ENCODE measurements at regions not wholly inside any gene's neighbourhood (a gene's known extent, or its start where the extent isn't known, plus 50 kb on each side); places are given as distances from the start of the nearest gene placed in this dataset.
"Not testable (repeated sequence)": the region's sequence is repeated elsewhere in the genome, so short reads cannot be mapped to it uniquely, and the experiment has no call there.

- Histone ChIP-seq H3K9me3 (no peaks in the 10 kb centered on the region), H3K4me1 (no peaks in the 10 kb centered on the region), H3K27ac (no peak overlapping the region), H3K36me3 (no peaks in the 10 kb centered on the region), H3K27me3 (peaks cover 8% of the 10 kb centered on the region), H3K4me3 (no peak overlapping the region)
- whole genome bisulfite sequencing, 2 donors (ENCODE audit: low coverage in 1 of 2): 81 to 97% methylated on average over 3 to 7 of the region's 8 CpGs
- no peak for TF ChIP-seq POLR2A (IDR thresholded peaks at IDR 0.05)
- TF ChIP-seq POLR2AphosphoS5 (IDR thresholded peaks at IDR 0.05): no peak
- TF ChIP-seq CTCF (IDR thresholded peaks at IDR 0.05): no peak
- no peak for TF ChIP-seq EP300 (IDR thresholded peaks at IDR 0.05)
- no peak for ATAC-seq
These were observed 1005.5 kb downstream of the VRK1 start for GRCh38 chr14:97802430-97803373.

- H3K4me3 ChIP-seq: no peak overlapping the region
- no peak for ATAC-seq
- no peak overlapping the region for H3K27ac ChIP-seq
- peaks cover 12% of the 10 kb centered on the region for H3K27me3 ChIP-seq
- H3K9me3 ChIP-seq: no peaks in the 10 kb centered on the region
- H3K36me3 ChIP-seq: no peaks in the 10 kb centered on the region
- no peaks in the 10 kb centered on the region for H3K4me1 ChIP-seq
- WGBS, 2 donors (ENCODE audit: low coverage in 1 of 2): 83% methylated on average over 2 of the region's 2 CpGs; no CpG with 5 or more reads in 1 of the 2 donors
- no peak for TF ChIP-seq POLR2A (IDR thresholded peaks at IDR 0.05)
- no peak for TF ChIP-seq EP300 (IDR thresholded peaks at IDR 0.05)
These were observed 1006.9 kb downstream of the VRK1 start for GRCh38 chr14:97804056-97804455.

DNA sequence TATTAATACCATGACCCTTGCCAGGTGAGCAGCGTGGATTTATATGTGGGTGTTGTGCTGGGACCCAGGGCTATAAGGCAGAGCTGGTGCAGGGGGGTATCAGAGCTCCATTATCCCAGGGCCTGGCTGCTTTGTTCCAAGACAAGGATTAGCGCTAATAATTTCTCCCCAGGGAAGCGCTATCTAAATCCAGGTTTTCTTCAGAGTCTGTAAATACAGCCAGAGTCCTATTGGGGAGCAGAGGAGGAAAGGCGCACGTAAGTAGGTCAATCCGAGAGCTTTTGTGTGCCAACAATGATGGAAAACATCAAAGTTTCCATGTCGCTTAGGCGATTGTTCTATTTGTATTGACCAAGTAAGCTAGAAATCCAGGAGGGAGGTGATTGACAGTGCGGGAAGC is 1009.7 kb downstream of the VRK1 start:
- Histone ChIP-seq H3K9me3 (no peaks in the 10 kb centered on the region), H3K27ac (no peak overlapping the region), H3K4me3 (no peak overlapping the region), H3K27me3 (peaks cover 7% of the 10 kb centered on the region), H3K4me1 (no peaks in the 10 kb centered on the region), H3K36me3 (no peaks in the 10 kb centered on the region)
- ATAC-seq: no peak
- no peak for TF ChIP-seq POLR2AphosphoS5 (IDR thresholded peaks at IDR 0.05)
- TF ChIP-seq CTCF (IDR thresholded peaks at IDR 0.05): no peak
- TF ChIP-seq EP300 (IDR thresholded peaks at IDR 0.05): no peak
- no peak for TF ChIP-seq POLR2A (IDR thresholded peaks at IDR 0.05)
- 81 to 88% methylated on average over 5 to 9 of the region's 9 CpGs for WGBS, 2 donors (ENCODE audit: low coverage in 1 of 2)

DNA sequence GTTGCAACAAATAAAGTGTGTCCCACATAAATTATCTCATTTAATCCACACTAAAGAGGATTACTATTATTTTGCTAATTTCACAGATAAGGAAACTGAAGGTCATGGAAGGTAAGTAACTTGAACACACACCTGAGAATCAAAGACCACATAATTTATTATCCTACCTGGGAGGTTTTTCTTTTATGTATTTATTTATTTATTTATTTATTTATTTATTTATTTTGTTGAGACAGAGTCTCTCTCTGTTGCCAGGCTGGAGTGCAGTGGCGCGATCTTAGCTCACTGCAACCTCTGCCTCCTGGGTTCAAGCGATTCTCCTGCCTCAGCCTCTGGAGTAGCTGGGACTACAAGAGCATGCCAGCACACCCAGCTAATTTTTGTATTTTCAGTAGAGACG is 1011.4 kb downstream of the VRK1 start:
- ATAC-seq: not testable (repeated sequence)

DNA sequence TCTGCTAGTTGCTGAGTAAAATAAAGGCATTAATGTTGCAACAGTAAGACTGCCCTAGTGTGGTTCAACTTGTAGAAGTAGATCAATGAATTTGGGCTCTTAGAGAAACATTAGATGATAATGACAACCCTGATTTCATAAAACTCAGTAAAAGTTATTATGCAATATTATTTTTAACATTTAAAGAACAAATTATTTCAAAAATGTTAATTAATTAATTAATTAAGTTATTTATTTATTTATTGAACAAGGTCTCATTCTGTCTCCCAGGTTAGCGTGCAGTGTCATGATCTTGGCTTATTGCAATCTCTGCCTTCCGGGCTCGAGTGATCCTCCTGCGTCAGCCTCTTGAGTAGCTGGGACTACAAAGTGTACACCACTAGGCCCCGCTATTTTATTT is 1016.4 kb downstream of the VRK1 start:
- ATAC-seq: no peak
- Histone ChIP-seq H3K27me3 (peaks cover 7% of the 10 kb centered on the region), H3K9me3 (no peaks in the 10 kb centered on the region), H3K36me3 (no peaks in the 10 kb centered on the region), H3K4me1 (no peaks in the 10 kb centered on the region), H3K4me3 (no peak overlapping the region), H3K27ac (no peak overlapping the region)
- WGBS, 2 donors (ENCODE audit: low coverage in 1 of 2): 92 to 95% methylated on average over 5 of the region's 5 CpGs
- TF ChIP-seq POLR2AphosphoS5 (IDR thresholded peaks at IDR 0.05): no peak
- TF ChIP-seq POLR2A (IDR thresholded peaks at IDR 0.05): no peak
- no peak for TF ChIP-seq CTCF (IDR thresholded peaks at IDR 0.05)
- TF ChIP-seq EP300 (IDR thresholded peaks at IDR 0.05): no peak

More for the DNA sequence above, 1011.4 kb downstream of the VRK1 start:
- not testable (repeated sequence) for H3K4me1 ChIP-seq, H3K4me3 ChIP-seq, H3K27ac ChIP-seq, H3K27me3 ChIP-seq, H3K9me3 ChIP-seq, H3K36me3 ChIP-seq
- WGBS, 2 donors (ENCODE audit: low coverage in 1 of 2): 94 to 100% methylated on average over 3 to 4 of the region's 4 CpGs

- Histone ChIP-seq H3K4me3 (no peak overlapping the region), H3K4me1 (no peaks in the 10 kb centered on the region), H3K27ac (no peak overlapping the region), H3K27me3 (no peaks in the 10 kb centered on the region), H3K36me3 (no peaks in the 10 kb centered on the region), H3K9me3 (no peaks in the 10 kb centered on the region)
- ATAC-seq: no peak
- TF ChIP-seq CTCF (IDR thresholded peaks at IDR 0.05) (no peak), POLR2AphosphoS5 (IDR thresholded peaks at IDR 0.05) (no peak), EP300 (IDR thresholded peaks at IDR 0.05) (no peak), POLR2A (IDR thresholded peaks at IDR 0.05) (no peak)
- WGBS, 2 donors (ENCODE audit: low coverage in 1 of 2): 67 to 77% methylated on average over 2 of the region's 2 CpGs
These were observed 1023.6 kb downstream of the VRK1 start for GRCh38 chr14:97820781-97821180.
